Heart right ventricle (tissue), 16 donors: ENCODE measurements at regions not wholly inside any gene's neighbourhood (a gene's known extent, or its start where the extent isn't known, plus 50 kb on each side); places are given as distances from the start of the nearest gene placed in this dataset.

ENCODE experiments used
- ATAC-seq, 8 donors: fragments of 200-7000 bp; cut with Tn5 transposase; one replicate each; pipeline ENCODE4 v1.9.1; 2020; ENCODE audit warnings: mild to moderate bottlenecking in 8 of 8, moderate library complexity in 8 of 8, moderate number of reproducible peaks in 1 of 8
- DNase-seq, 2 donors: peaks; one replicate each; pipeline ENCODE4 v3.0.0-alpha.2; 2020
- H3K27ac ChIP-seq, 10 donors: fragments of 200-600 bp; sonication (generic) in 2 of 10; one replicate each; pipeline versions ENCODE4 v1.5.0 to v1.8.0; 2020 to 2022; ENCODE audit warnings: mild to moderate bottlenecking in 3 of 10
- H3K27me3 ChIP-seq, 7 donors: fragments of 200-600 bp; one replicate each; pipeline ENCODE4 v1.8.0; 2021 to 2022; ENCODE audit warnings: mild to moderate bottlenecking in 2 of 7
- H3K36me3 ChIP-seq, 9 donors: fragments of 200-600 bp; sonication (generic) in 1 of 9; one replicate each; pipeline versions ENCODE4 v1.5.0 to v1.8.0; 2020 to 2022; ENCODE audit warnings: mild to moderate bottlenecking in 2 of 9
- H3K4me1 ChIP-seq, 9 donors: fragments of 200-600 bp; sonication (generic) in 1 of 9; one replicate each; pipeline versions ENCODE4 v1.5.0 to v1.8.0; 2020 to 2022; ENCODE audit warnings: mild to moderate bottlenecking in 4 of 9
- H3K4me3 ChIP-seq, 10 donors: fragments of 200-600 bp; sonication (generic) in 2 of 10; one replicate each; pipeline versions ENCODE4 v1.5.0 to v1.8.0; 2020 to 2022; ENCODE audit warnings: mild to moderate bottlenecking in 7 of 10, moderate library complexity in 2 of 10
- H3K9me3 ChIP-seq, 11 donors: fragments of 200-600 bp in 10 of 11; sonication (generic) in 2 of 11; one replicate each; pipeline versions ENCODE4 v1.5.0 to v1.8.0; 2013 to 2022; ENCODE audit warnings: mild to moderate bottlenecking in 2 of 11, control low read depth in 1 of 11, moderate library complexity in 1 of 11
- WGBS, 2 donors: extraction: QIAGEN DNeasy Blood & Tissue Kit; methylation state at CpG; one replicate each; pipeline ENCODE4 v1.1.7; 2013; ENCODE audit warnings: inconsistent platforms in 1 of 2; 5-methylcytosine and 5-hydroxymethylcytosine counted together
- intact Hi-C, 10 donors: fragments of 100-400 bp; cut with DNase I; formaldehyde crosslinking; loops; one replicate each; pipeline versions ENCODE4 v1.11.1 to v1.14.2; 2022
- TF ChIP-seq, protein P1 (sequence below), 9 donors: fragments of 200-600 bp; sonication (generic) in 2 of 9; IDR thresholded peaks; one replicate each; pipeline versions ENCODE4 v1.5.0 to v1.8.0; 2021 to 2022; ENCODE audit warnings: antibody characterized with exemption in 9 of 9, mild to moderate bottlenecking in 5 of 9, moderate library complexity in 1 of 9
- donor health status: Arrhythmogenic right ventricular cardiomyopathy.
- donor health status: ischemic (EF 13 %, LVEDD 7.1; RV severe dilation, severe dysfunction).
- donor health status: healthy with polysubstance abuse.
- donor health status: DM: no; HTN: yes; CAD: no.
- donor health status: DM: no; HTN: no; CAD: no.
- donor health status: ischemic (EF 25% LVEDD 6.9; RV normal size, moderate dysfunction).
- donor health status: ischemic (EF 25% LVEDD 5.7; RV mildly dilated, moderate dysfunction).
- donor health status: healthy.
- donor health status: DM: yes; HTN: yes; CAD: no.
- donor health status: Ischemic cardiomyopathy.
- donor health status: ischemic (EF 35%, LVEDD 5.7; RV mildly dilated, moderate dysfunction).
- donor health status: nonischemic (EF 11% LVEDD 7.7; RV severe dilation, severe dysfunction).
- donor health status: DM: yes; HTN: yes; CAD: no.
- donor health status: PGD.
- donor health status: ischemic (EF 29% LVEDD 5.4; RV normal size, mild dysfunction).
- donor health status: nonischemic (EF 23%, LVEDD 6.1; RV moderate dilation, normal function).

- intact Hi-C loops, result no loop called here
- Histone ChIP-seq H3K4me1 (no peaks in the 10 kb centered on the region), H3K9me3 (peaks cover 0 to under 1% (median 0%) of the 10 kb centered on the region in 11 donors), H3K27ac (no peak overlapping the region), H3K27me3 (no peaks in the 10 kb centered on the region), H3K36me3 (no peaks in the 10 kb centered on the region), H3K4me3 (no peak overlapping the region)
- ATAC-seq (no peak), DNase-seq (no peak)
- TF ChIP-seq, protein P1, sequence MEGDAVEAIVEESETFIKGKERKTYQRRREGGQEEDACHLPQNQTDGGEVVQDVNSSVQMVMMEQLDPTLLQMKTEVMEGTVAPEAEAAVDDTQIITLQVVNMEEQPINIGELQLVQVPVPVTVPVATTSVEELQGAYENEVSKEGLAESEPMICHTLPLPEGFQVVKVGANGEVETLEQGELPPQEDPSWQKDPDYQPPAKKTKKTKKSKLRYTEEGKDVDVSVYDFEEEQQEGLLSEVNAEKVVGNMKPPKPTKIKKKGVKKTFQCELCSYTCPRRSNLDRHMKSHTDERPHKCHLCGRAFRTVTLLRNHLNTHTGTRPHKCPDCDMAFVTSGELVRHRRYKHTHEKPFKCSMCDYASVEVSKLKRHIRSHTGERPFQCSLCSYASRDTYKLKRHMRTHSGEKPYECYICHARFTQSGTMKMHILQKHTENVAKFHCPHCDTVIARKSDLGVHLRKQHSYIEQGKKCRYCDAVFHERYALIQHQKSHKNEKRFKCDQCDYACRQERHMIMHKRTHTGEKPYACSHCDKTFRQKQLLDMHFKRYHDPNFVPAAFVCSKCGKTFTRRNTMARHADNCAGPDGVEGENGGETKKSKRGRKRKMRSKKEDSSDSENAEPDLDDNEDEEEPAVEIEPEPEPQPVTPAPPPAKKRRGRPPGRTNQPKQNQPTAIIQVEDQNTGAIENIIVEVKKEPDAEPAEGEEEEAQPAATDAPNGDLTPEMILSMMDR (IDR thresholded peaks at IDR 0.05), result no peak
- 87 to 92% methylated on average over 2 of the region's 2 CpGs for WGBS, 2 donors
These were observed 187.0 kb upstream of the RBPJ start for GRCh38 chr4:26133840-26134239.

DNA sequence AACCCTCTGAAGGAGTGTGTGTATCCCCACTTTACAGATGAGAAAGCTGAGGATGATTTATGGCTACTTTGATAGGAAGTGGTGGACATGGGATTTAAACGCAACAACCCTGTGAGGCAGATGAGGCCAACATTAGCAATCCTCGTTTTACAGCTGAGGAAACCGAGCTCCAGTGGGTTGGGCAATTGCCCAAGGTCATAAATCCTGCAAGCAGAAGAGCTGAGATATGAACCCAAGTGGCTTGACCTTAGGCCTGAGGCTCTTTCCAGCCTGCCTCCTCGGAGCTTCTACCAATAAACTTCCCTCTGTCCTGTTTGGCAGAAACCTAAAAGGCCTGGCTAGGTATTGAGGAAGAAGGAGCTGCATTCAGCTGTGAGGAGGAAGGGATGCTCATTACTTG is 185.5 kb upstream of the RBPJ start:
- Histone ChIP-seq H3K4me1 (peaks cover 0 to 9% (median 0%) of the 10 kb centered on the region in 9 donors), H3K27me3 (no peaks in the 10 kb centered on the region), H3K4me3 (no peak overlapping the region), H3K27ac (no peak overlapping the region), H3K9me3 (no peaks in the 10 kb centered on the region), H3K36me3 (no peaks in the 10 kb centered on the region)
- ATAC-seq (no peak), DNase-seq (no peak)
- 81 to 82% methylated on average over 4 of the region's 4 CpGs for WGBS, 2 donors
- intact Hi-C loops, result no loop called here
- TF ChIP-seq, protein P1 (IDR thresholded peaks at IDR 0.05), result no peak

GRCh38 chr4:26136615-26137014 is 184.2 kb upstream of the RBPJ start:
- no peaks in the 10 kb centered on the region for H3K36me3 ChIP-seq
- no peaks in the 10 kb centered on the region for H3K9me3 ChIP-seq
- TF ChIP-seq, protein P1 (IDR thresholded peaks at IDR 0.05), result no peak
- H3K27me3 ChIP-seq, result no peaks in the 10 kb centered on the region
- ATAC-seq (no peak), DNase-seq (no peak)
- H3K4me1 ChIP-seq, result peaks cover 0 to 20% (median 0%) of the 10 kb centered on the region in 9 donors
- no peak overlapping the region for H3K27ac ChIP-seq
- intact Hi-C loops, result no loop called here
- 93% methylated on average over 2 of the region's 2 CpGs for WGBS, 2 donors
- no peak overlapping the region for H3K4me3 ChIP-seq

DNA sequence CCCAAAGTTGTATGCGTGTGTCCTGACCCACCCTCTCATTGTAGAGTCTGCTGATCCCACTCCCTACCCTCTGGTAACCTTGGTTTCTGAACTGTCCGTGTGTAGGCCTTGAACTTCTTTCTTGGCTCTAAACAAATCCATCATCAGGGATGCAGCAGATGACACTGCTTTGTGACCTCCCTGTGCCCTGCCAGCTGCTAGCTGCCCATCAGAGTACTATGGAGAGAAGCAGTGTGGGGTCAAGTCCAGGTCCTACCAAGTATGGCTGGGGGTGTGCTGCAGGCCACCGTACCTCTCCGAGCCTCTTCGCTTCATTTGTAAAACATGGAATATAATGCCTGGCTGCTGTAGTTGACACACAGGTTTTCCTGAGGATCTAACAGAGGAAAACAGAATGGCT is 183.5 kb upstream of the RBPJ start:
- no peak for ATAC-seq
- no peaks in the 10 kb centered on the region for H3K36me3 ChIP-seq
- no peak overlapping the region for H3K27ac ChIP-seq
- WGBS, 2 donors, result 90 to 92% methylated on average over 5 of the region's 5 CpGs
- no peaks in the 10 kb centered on the region for H3K27me3 ChIP-seq
- intact Hi-C loops, result no loop called here
- no peak for DNase-seq
- TF ChIP-seq, protein P1 (IDR thresholded peaks at IDR 0.05), result no peak
- peaks cover 0 to 27% (median 0%) of the 10 kb centered on the region in 9 donors for H3K4me1 ChIP-seq
- H3K9me3 ChIP-seq, result no peaks in the 10 kb centered on the region
- no peak overlapping the region for H3K4me3 ChIP-seq
